Tibial nerve (tissue), 4 donors: ENCODE measurements at regions not wholly inside any gene's neighbourhood (a gene's known extent, or its start where the extent isn't known, plus 50 kb on each side); places are given as distances from the start of the nearest gene placed in this dataset.
"Not testable (repeated sequence)": the region's sequence is repeated elsewhere in the genome, so short reads cannot be mapped to it uniquely, and the experiment has no call there.

ENCODE experiments used
- DNase-seq, 2 donors: peaks; one replicate each; pipeline ENCODE4 v3.0.0-alpha.2; 2019; ENCODE audit warnings: low spot score in 2 of 2
- H3K27ac ChIP-seq, 4 donors: fragments of 200-600 bp; sonication (generic) in 3 of 4; one replicate each; pipeline ENCODE4 v1.5.1; 2017 to 2019; ENCODE audit warnings: mild to moderate bottlenecking in 1 of 4
- H3K27me3 ChIP-seq, 2 donors: fragments of 200-600 bp; sonication (generic) in 1 of 2; one replicate each; pipeline versions ENCODE4 v1.5.1 to v1.6.0; 2017 to 2019
- H3K36me3 ChIP-seq, 3 donors: fragments of 200-600 bp; sonication (generic); one replicate each; pipeline ENCODE4 v1.5.1; 2018 to 2019
- H3K4me1 ChIP-seq, 4 donors: fragments of 200-600 bp; sonication (generic) in 3 of 4; one replicate each; pipeline ENCODE4 v1.5.1; 2017 to 2019
- H3K4me3 ChIP-seq, 4 donors: fragments of 200-600 bp; sonication (generic) in 3 of 4; one replicate each; pipeline ENCODE4 v1.5.1; 2017 to 2019; ENCODE audit warnings: mild to moderate bottlenecking in 1 of 4, moderate library complexity in 1 of 4
- H3K9me3 ChIP-seq, 4 donors: fragments of 200-600 bp; sonication (generic) in 3 of 4; one replicate each; pipeline ENCODE4 v1.5.1; 2017 to 2019
- EP300 ChIP-seq, 2 donors: sonication (generic); formaldehyde crosslinking; IDR thresholded peaks; one replicate each; pipeline ENCODE4 v1.6.1; 2017; ENCODE audit warnings: antibody characterized with exemption in 2 of 2, mild to moderate bottlenecking in 1 of 2
- POLR2A ChIP-seq, 2 donors: fragments of 450-650 bp; IDR thresholded peaks; one replicate each; pipeline ENCODE4 v1.6.1; 2017; ENCODE audit warnings: antibody characterized with exemption in 2 of 2, mild to moderate bottlenecking in 2 of 2, moderate library complexity in 2 of 2
- WGBS, 2 donors: methylation state at CpG; one replicate each; pipeline ENCODE4 v1.1.5; 2018; 5-methylcytosine and 5-hydroxymethylcytosine counted together
- TF ChIP-seq, protein P1 (sequence below), 5 experiments: fragments of 200-600 bp in 3 of 5; fragments of 450-650 bp in 2 of 5; sonication (generic) in 3 of 5; IDR thresholded peaks; one replicate each; pipeline ENCODE4 v1.5.1; 2016 to 2019; ENCODE audit warnings: antibody characterized with exemption in 5 of 5, mild to moderate bottlenecking in 3 of 5, moderate library complexity in 2 of 5

DNA sequence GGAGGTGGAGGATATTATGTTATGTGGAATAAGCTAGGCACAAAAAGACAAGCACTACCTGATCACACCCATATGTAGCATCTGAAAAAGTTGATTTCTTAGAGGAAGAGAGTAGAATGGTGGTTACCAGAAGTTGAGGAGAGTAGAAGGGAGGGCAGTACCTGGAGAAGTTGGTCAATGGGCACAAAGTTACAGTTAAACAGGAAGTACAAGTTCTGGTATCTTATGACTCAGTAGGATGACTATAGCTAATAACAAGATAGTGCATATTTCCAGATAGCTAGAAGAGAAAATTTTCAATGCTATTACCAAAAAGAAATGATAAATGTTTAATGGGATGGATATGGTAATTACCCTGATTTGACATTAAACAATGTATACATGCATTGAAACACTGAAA lies 686.7 kb downstream of the ISL1 start:
- no peak for TF ChIP-seq POLR2A (IDR thresholded peaks at IDR 0.05)
- no peak for TF ChIP-seq EP300 (IDR thresholded peaks at IDR 0.05)
- TF ChIP-seq, protein P1, sequence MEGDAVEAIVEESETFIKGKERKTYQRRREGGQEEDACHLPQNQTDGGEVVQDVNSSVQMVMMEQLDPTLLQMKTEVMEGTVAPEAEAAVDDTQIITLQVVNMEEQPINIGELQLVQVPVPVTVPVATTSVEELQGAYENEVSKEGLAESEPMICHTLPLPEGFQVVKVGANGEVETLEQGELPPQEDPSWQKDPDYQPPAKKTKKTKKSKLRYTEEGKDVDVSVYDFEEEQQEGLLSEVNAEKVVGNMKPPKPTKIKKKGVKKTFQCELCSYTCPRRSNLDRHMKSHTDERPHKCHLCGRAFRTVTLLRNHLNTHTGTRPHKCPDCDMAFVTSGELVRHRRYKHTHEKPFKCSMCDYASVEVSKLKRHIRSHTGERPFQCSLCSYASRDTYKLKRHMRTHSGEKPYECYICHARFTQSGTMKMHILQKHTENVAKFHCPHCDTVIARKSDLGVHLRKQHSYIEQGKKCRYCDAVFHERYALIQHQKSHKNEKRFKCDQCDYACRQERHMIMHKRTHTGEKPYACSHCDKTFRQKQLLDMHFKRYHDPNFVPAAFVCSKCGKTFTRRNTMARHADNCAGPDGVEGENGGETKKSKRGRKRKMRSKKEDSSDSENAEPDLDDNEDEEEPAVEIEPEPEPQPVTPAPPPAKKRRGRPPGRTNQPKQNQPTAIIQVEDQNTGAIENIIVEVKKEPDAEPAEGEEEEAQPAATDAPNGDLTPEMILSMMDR (IDR thresholded peaks at IDR 0.05), result no peak
- DNase-seq, result no peak
- H3K4me1 ChIP-seq, result no peaks in the 10 kb centered on the region
- no peaks in the 10 kb centered on the region for H3K36me3 ChIP-seq
- no peak overlapping the region for H3K4me3 ChIP-seq
- H3K27me3 ChIP-seq, result no peaks in the 10 kb centered on the region
- no peaks in the 10 kb centered on the region for H3K9me3 ChIP-seq
- H3K27ac ChIP-seq, result no peak overlapping the region

DNA sequence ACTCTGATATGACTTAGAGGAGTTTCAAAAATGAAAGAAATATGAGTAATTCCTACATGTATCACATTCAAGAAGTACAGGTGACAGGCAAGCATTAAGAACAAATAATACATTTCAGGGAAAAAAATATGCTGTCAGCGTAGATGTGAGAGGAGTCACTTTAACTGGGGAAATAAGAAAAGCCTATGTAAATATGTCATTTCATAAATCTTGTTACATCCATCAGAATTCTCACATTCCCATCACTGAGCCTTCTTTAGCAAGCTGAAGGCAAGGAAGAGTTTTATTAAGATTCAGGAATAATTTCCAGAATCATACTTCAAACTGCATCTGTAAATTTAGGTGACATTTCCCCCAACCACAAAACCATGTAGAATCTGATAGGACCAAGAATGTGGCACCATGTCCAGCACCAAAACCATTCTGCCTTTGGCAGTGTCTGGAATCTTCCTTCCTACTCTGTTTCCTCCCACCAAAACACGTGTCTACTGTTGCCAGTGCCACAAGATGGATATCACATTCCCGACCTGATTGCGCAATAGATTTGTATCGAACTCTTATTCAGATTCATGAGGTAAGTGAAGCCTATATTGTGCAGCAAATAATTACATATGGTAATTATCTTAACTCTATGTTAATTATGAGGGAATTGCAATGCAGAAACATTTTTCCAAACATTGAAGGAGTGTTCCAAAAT lies 690.9 kb downstream of the ISL1 start:
- no peak for TF ChIP-seq POLR2A (IDR thresholded peaks at IDR 0.05)
- no peak for TF ChIP-seq EP300 (IDR thresholded peaks at IDR 0.05)
- TF ChIP-seq, protein P1 (IDR thresholded peaks at IDR 0.05), result no peak
- Histone ChIP-seq H3K36me3 (no peaks in the 10 kb centered on the region), H3K27ac (no peak overlapping the region), H3K27me3 (no peaks in the 10 kb centered on the region), H3K4me1 (no peaks in the 10 kb centered on the region), H3K9me3 (no peaks in the 10 kb centered on the region), H3K4me3 (no peak overlapping the region)
- WGBS, 2 donors, result 73 to 79% methylated on average over 5 of the region's 5 CpGs
- no peak for DNase-seq

DNA sequence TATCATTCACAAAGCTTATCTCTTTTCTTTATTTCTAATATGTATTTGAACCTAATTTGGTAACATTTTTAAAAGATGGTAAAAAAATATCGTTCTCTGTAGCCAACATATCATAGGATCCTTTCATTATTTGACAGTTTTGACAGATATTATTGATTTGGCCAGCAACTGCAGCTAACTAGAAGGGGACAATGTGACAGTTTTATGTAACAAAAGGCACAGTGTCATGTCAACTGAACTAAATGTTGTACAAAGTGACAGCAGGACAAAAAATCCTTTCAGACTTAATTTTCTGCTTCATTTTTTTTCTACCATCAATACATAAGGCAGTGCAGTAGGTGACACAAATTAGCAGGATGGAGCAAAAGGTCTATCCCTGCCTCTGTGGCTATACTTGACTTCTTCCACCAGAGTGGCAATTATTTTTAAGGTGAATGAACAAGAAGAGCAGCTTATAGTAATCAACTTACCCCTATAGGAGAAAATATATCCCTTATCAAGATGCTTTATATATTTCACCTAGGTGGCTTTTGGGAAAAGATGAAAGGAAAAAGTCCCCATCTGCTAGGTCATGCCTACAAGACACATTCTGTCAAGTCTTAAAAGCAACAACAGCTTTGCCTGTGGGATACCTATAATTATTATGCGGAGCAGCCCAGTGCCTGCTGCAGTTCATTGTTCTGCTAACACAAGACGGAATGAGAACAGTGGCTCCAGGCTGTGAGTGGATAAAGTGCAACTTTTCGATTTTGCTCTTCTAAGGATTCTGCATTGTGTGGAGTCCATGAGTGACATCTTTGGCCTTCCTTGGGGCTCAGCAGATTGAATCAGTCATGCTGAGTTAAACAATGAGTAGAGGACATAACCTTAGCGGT lies 694.9 kb downstream of the ISL1 start:
- no peaks in the 10 kb centered on the region for H3K27me3 ChIP-seq
- H3K36me3 ChIP-seq, result no peaks in the 10 kb centered on the region
- WGBS, 2 donors, result 52 to 54% methylated on average over 5 of the region's 5 CpGs
- no peak overlapping the region for H3K27ac ChIP-seq
- no peak overlapping the region for H3K4me3 ChIP-seq
- H3K9me3 ChIP-seq, result no peaks in the 10 kb centered on the region
- no peak for DNase-seq
- no peaks in the 10 kb centered on the region for H3K4me1 ChIP-seq
- TF ChIP-seq EP300 (IDR thresholded peaks at IDR 0.05) (no peak), POLR2A (IDR thresholded peaks at IDR 0.05) (no peak)

DNA sequence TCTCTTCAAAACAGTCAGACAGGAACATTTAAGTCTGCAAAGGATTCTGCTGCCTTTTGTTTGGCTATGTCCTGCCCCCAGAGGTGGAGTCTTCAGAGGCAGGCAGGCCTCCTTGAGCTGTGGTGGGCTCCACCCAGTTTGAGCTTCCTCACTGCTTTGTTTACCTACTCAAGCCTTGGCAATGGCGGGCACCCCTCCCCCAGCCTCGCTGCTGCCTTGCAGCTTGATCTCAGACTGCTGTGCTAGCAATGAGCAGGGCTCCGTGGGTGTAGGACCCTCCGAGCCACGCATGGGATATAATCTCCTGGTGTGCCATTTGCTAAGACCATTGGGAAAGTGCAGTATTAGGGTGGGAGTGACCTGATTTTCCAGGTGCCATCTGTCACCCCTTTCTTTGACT lies 685.4 kb upstream of the ITGA1 start:
- not testable (repeated sequence) for H3K36me3 ChIP-seq, H3K27me3 ChIP-seq, H3K4me3 ChIP-seq, DNase-seq, H3K4me1 ChIP-seq, H3K9me3 ChIP-seq, H3K27ac ChIP-seq
- WGBS, 2 donors, result 88 to 91% methylated on average over 5 of the region's 5 CpGs

DNA sequence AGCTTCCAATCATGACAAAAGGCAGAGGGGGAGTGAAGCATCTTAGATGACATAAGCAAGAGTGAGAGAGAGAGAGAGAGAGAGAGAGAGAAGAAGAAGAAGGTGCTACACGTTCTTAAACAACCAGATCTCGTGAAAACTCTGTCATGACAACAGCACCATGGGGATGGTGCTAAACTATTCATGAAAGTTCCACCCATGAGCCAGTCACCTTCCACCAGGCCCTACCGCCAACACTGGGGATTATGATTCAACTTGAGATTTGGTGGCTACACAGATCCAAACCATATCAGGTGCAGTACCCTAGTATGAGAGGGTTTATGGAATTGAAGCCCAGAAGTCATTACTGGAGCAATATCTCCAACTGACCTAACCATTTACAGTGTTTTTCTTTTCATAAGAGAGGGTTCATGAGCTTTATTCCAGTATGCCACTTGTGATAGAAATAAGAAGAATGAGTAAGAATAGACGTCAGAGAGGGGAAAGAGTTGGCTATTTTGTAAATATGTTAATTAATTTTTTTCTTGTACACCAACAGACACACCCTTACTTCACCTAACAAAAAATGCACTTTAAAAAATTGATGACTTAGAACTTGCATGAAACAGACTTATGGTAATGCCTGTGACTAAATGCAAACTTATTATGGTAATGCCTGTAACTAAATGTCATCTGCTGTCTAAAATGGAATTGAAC lies 680.4 kb upstream of the ITGA1 start:
- no peak for DNase-seq
- no peaks in the 10 kb centered on the region for H3K36me3 ChIP-seq
- H3K4me3 ChIP-seq, result no peak overlapping the region
- no peaks in the 10 kb centered on the region for H3K4me1 ChIP-seq
- no peak overlapping the region for H3K27ac ChIP-seq
- TF ChIP-seq POLR2A (IDR thresholded peaks at IDR 0.05), result no peak
- TF ChIP-seq, protein P1 (IDR thresholded peaks at IDR 0.05), result no peak
- no peak for TF ChIP-seq EP300 (IDR thresholded peaks at IDR 0.05)
- no peaks in the 10 kb centered on the region for H3K27me3 ChIP-seq
- peaks cover 0 to 4% (median 0%) of the 10 kb centered on the region in 4 donors for H3K9me3 ChIP-seq
- WGBS, 2 donors, result 78 to 79% methylated on average over 4 of the region's 4 CpGs

DNA sequence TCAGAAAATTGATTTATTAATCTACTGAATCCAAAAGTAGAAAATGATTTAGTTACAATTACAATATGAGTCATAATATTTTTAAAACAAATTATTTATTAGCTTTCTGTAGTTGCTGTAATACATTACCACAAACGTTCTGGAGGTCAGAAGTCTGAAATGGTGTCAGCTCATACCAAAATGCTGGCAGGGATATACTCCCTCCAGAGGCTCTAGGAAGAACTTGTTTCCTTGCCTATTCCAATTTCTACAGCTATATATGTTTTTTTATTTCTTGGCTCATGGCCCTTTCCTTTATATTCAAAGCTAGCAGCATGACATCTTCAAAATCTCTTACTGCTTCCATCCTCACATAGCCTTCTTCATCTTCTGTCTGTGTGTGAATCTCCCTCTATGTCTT lies 667.9 kb upstream of the ITGA1 start:
- H3K9me3 ChIP-seq, result no peaks in the 10 kb centered on the region
- H3K27ac ChIP-seq, result no peak overlapping the region
- DNase-seq, result no peak
- WGBS, 2 donors, result 16% methylated on average over 1 of the region's 1 CpG
- H3K4me1 ChIP-seq, result no peaks in the 10 kb centered on the region
- H3K27me3 ChIP-seq, result no peaks in the 10 kb centered on the region
- no peaks in the 10 kb centered on the region for H3K36me3 ChIP-seq
- no peak overlapping the region for H3K4me3 ChIP-seq
- TF ChIP-seq POLR2A (IDR thresholded peaks at IDR 0.05), result no peak
- TF ChIP-seq EP300 (IDR thresholded peaks at IDR 0.05), result no peak
- TF ChIP-seq, protein P1 (IDR thresholded peaks at IDR 0.05), result no peak
